ENCODE measurements at regions not wholly inside any gene's neighbourhood (a gene's known extent, or its start where the extent isn't known, plus 50 kb on each side); places are given as distances from the start of the nearest gene placed in this dataset.
"Not testable (repeated sequence)": the region's sequence is repeated elsewhere in the genome, so short reads cannot be mapped to it uniquely, and the experiment has no call there.

GRCh38 chr6:50990750-50991446 is 172.2 kb downstream of the TFAP2B start:
- H3K36me3 Mint-ChIP-seq: no peaks in the 10 kb centered on the region
- H3K27me3 Mint-ChIP-seq: no peaks in the 10 kb centered on the region
- no peak for DNase-seq
- no peak for ATAC-seq
- peak overlapping the region in 1 of 10 donors; percentile 26 for H3K4me3 Mint-ChIP-seq
- H3K9me3 Mint-ChIP-seq: peaks cover 0 to 13% (median 0%) of the 10 kb centered on the region in 9 donors
- H3K27ac Mint-ChIP-seq: no peak overlapping the region
- H3K4me1 Mint-ChIP-seq: no peaks in the 10 kb centered on the region
- POLR2A ChIA-PET: no interaction called here

- H3K27me3 Mint-ChIP-seq: no peaks in the 10 kb centered on the region
- ATAC-seq (no peak), DNase-seq (no peak)
- no peaks in the 10 kb centered on the region for H3K4me1 Mint-ChIP-seq
- no peaks in the 10 kb centered on the region for H3K36me3 Mint-ChIP-seq
- no peak overlapping the region for H3K27ac Mint-ChIP-seq
- POLR2A ChIA-PET: no interaction called here
- peaks cover 0 to 12% (median 0%) of the 10 kb centered on the region in 9 donors for H3K9me3 Mint-ChIP-seq
- no peak overlapping the region for H3K4me3 Mint-ChIP-seq
Observed at GRCh38 chr6:50992232-50992631, 173.6 kb downstream of the TFAP2B start.

- Mint-ChIP-seq H3K27ac (no peak overlapping the region), H3K27me3 (peaks cover 0 to 4% (median 0%) of the 10 kb centered on the region in 5 donors), H3K36me3 (no peaks in the 10 kb centered on the region), H3K9me3 (peaks cover 0 to 9% (median 1%) of the 10 kb centered on the region in 9 donors), H3K4me3 (no peak overlapping the region), H3K4me1 (no peaks in the 10 kb centered on the region)
- no peak for ATAC-seq
- DNase-seq: no peak
- POLR2A ChIA-PET: no interaction called here
Observed at GRCh38 chr6:50992704-50993625, 174.3 kb downstream of the TFAP2B start.

- ATAC-seq (no peak), DNase-seq (no peak)
- H3K27ac Mint-ChIP-seq: no peak overlapping the region
- no peaks in the 10 kb centered on the region for H3K4me1 Mint-ChIP-seq
- POLR2A ChIA-PET: no interaction called here
- H3K36me3 Mint-ChIP-seq: no peaks in the 10 kb centered on the region
- no peak overlapping the region for H3K4me3 Mint-ChIP-seq
- H3K27me3 Mint-ChIP-seq: peaks cover 0 to 4% (median 0%) of the 10 kb centered on the region in 5 donors
- peaks cover 0 to 5% (median 0%) of the 10 kb centered on the region in 9 donors for H3K9me3 Mint-ChIP-seq
Observed at GRCh38 chr6:50993941-50994720, 175.5 kb downstream of the TFAP2B start.

GRCh38 chr6:50995036-50995435 is 176.4 kb downstream of the TFAP2B start:
- H3K4me3 Mint-ChIP-seq: no peak overlapping the region
- POLR2A ChIA-PET: no interaction called here
- H3K4me1 Mint-ChIP-seq: no peaks in the 10 kb centered on the region
- no peak overlapping the region for H3K27ac Mint-ChIP-seq
- ATAC-seq: no peak
- peaks cover 0 to 4% (median 0%) of the 10 kb centered on the region in 5 donors for H3K27me3 Mint-ChIP-seq
- peaks cover 0 to 5% (median 3%) of the 10 kb centered on the region in 9 donors for H3K9me3 Mint-ChIP-seq
- DNase-seq: no peak
- H3K36me3 Mint-ChIP-seq: no peaks in the 10 kb centered on the region

- no peak overlapping the region for H3K4me3 Mint-ChIP-seq
- DNase-seq: no peak
- H3K4me1 Mint-ChIP-seq: no peaks in the 10 kb centered on the region
- peaks cover 0 to 22% (median 5%) of the 10 kb centered on the region in 9 donors for H3K9me3 Mint-ChIP-seq
- no peaks in the 10 kb centered on the region for H3K36me3 Mint-ChIP-seq
- no peak overlapping the region for H3K27ac Mint-ChIP-seq
- POLR2A ChIA-PET: no interaction called here
- H3K27me3 Mint-ChIP-seq: peaks cover 0 to 4% (median 0%) of the 10 kb centered on the region in 5 donors
- ATAC-seq: no peak
Observed at GRCh38 chr6:50998905-50999304, 180.2 kb downstream of the TFAP2B start.

- ATAC-seq: no peak
- H3K4me1 Mint-ChIP-seq: no peaks in the 10 kb centered on the region
- POLR2A ChIA-PET: no interaction called here
- H3K27ac Mint-ChIP-seq: no peak overlapping the region
- H3K27me3 Mint-ChIP-seq: peaks cover 0 to 4% (median 0%) of the 10 kb centered on the region in 5 donors
- H3K9me3 Mint-ChIP-seq: peaks cover 0 to 22% (median 5%) of the 10 kb centered on the region in 9 donors
- no peak for DNase-seq
- H3K4me3 Mint-ChIP-seq: no peak overlapping the region
- H3K36me3 Mint-ChIP-seq: no peaks in the 10 kb centered on the region
Observed at GRCh38 chr6:51001399-51001798, 182.7 kb downstream of the TFAP2B start.

GRCh38 chr6:51004380-51004779 is 185.7 kb downstream of the TFAP2B start:
- Mint-ChIP-seq H3K27ac (no peak overlapping the region), H3K4me3 (no peak overlapping the region), H3K36me3 (no peaks in the 10 kb centered on the region), H3K4me1 (no peaks in the 10 kb centered on the region), H3K27me3 (no peaks in the 10 kb centered on the region), H3K9me3 (peaks cover 2 to 22% (median 6%) of the 10 kb centered on the region in 9 donors)
- POLR2A ChIA-PET: no interaction called here
- no peak for DNase-seq
- ATAC-seq: no peak

- Mint-ChIP-seq H3K4me1 (no peaks in the 10 kb centered on the region), H3K4me3 (no peak overlapping the region), H3K27ac (no peak overlapping the region), H3K9me3 (peaks cover 0 to 10% (median 6%) of the 10 kb centered on the region in 9 donors), H3K27me3 (no peaks in the 10 kb centered on the region), H3K36me3 (no peaks in the 10 kb centered on the region)
- POLR2A ChIA-PET: no interaction called here
- no peak for ATAC-seq
- DNase-seq: no peak
Observed at GRCh38 chr6:51005779-51006178, 187.1 kb downstream of the TFAP2B start.

- Mint-ChIP-seq H3K27ac (no peak overlapping the region), H3K36me3 (no peaks in the 10 kb centered on the region), H3K4me1 (no peaks in the 10 kb centered on the region), H3K27me3 (no peaks in the 10 kb centered on the region), H3K9me3 (peaks cover 0 to 8% (median 2%) of the 10 kb centered on the region in 9 donors), H3K4me3 (no peak overlapping the region)
- POLR2A ChIA-PET: no interaction called here
- no peak for DNase-seq
- ATAC-seq: no peak
Observed at GRCh38 chr6:51007237-51007636, 188.6 kb downstream of the TFAP2B start.

GRCh38 chr6:51008693-51009092 is 190.0 kb downstream of the TFAP2B start:
- H3K4me3 Mint-ChIP-seq, POLR2A ChIA-PET, H3K27me3 Mint-ChIP-seq, ATAC-seq, H3K4me1 Mint-ChIP-seq, DNase-seq, H3K27ac Mint-ChIP-seq, H3K9me3 Mint-ChIP-seq, H3K36me3 Mint-ChIP-seq: not testable (repeated sequence)

- Mint-ChIP-seq H3K36me3 (no peaks in the 10 kb centered on the region), H3K27ac (no peak overlapping the region), H3K4me3 (no peak overlapping the region), H3K4me1 (no peaks in the 10 kb centered on the region), H3K27me3 (no peaks in the 10 kb centered on the region), H3K9me3 (peaks cover 0 to 9% (median 3%) of the 10 kb centered on the region in 9 donors)
- ATAC-seq (no peak), DNase-seq (no peak)
- POLR2A ChIA-PET: no interaction called here
Observed at GRCh38 chr6:51013376-51013775, 194.7 kb downstream of the TFAP2B start.

- H3K27me3 Mint-ChIP-seq: no peaks in the 10 kb centered on the region
- no peak for ATAC-seq
- no peak overlapping the region for H3K27ac Mint-ChIP-seq
- no peak overlapping the region for H3K4me3 Mint-ChIP-seq
- H3K36me3 Mint-ChIP-seq: no peaks in the 10 kb centered on the region
- POLR2A ChIA-PET: no interaction called here
- H3K4me1 Mint-ChIP-seq: no peaks in the 10 kb centered on the region
- DNase-seq: no peak
- H3K9me3 Mint-ChIP-seq: peaks cover 0 to 16% (median 2%) of the 10 kb centered on the region in 9 donors
Observed at GRCh38 chr6:51015394-51015793, 196.7 kb downstream of the TFAP2B start.
